Gastroesophageal sphincter (tissue), 2 donors: ENCODE measurements at regions not wholly inside any gene's neighbourhood (a gene's known extent, or its start where the extent isn't known, plus 50 kb on each side); places are given as distances from the start of the nearest gene placed in this dataset.

Experiments used
- EP300 ChIP-seq: sonication (generic); formaldehyde crosslinking; IDR thresholded peaks from one replicate; pipeline ENCODE4 v1.6.1; 2017; ENCODE audit warnings: antibody characterized with exemption, mild to moderate bottlenecking
- POLR2AphosphoS5 ChIP-seq: sonication (generic); formaldehyde crosslinking; IDR thresholded peaks from one replicate; pipeline ENCODE4 v1.6.1; 2017; ENCODE audit warnings: antibody characterized with exemption

GRCh38 chr2:107461301-107461700, 365.4 kb upstream of the RGPD4 start:
- TF ChIP-seq POLR2AphosphoS5: no peak
- no peak for TF ChIP-seq EP300
